Endothelial cell of umbilical vein (primary cell): ENCODE measurements at regions not wholly inside any gene's neighbourhood (a gene's known extent, or its start where the extent isn't known, plus 50 kb on each side); places are given as distances from the start of the nearest gene placed in this dataset.

Experiments
- BruUV-seq: library from RNA; stranded (reverse); fragments of 400-500 nt; replicated peaks from 2 replicates; lab custom pipeline; 2021; lab: Mats Ljungman, UMichigan
- CTCF ChIA-PET: fragments of 300-600, 350-600 bp; sonication (Branson Sonifier 250); formaldehyde crosslinking; loops from one replicate; lab custom pipeline; 2021; ENCODE audit warnings: antibody characterized with exemption, inconsistent platforms; lab: Charles Lee
- POLR2A ChIA-PET: fragments of 300-600, 350-600 bp; sonication (Branson Sonifier 250); formaldehyde crosslinking; loops from one replicate; lab custom pipeline; 2021; ENCODE audit warnings: antibody characterized with exemption, inconsistent platforms; lab: Charles Lee
- DNase-seq: peaks from one replicate; pipeline ENCODE4 v3.0.0-alpha.2; 2011; ENCODE audit warnings: low read depth, low spot score
- FAIRE-seq: peaks from 2 replicates; lab custom pipeline; 2011; peaks lifted over from hg19 to GRCh38; lab: Jason Lieb, UNC
- H2AFZ ChIP-seq: 2 replicates; pipeline ENCODE4 v1.6.0; 2012; ENCODE audit warnings: low read depth, low read length, control low read depth, inconsistent platforms
- H3K27ac ChIP-seq: 2 replicates; pipeline ENCODE4 v1.5.1; 2011; ENCODE audit warnings: low read depth, mild to moderate bottlenecking, control low read depth, low read length, moderate library complexity; ENCODE audit not compliant: insufficient read depth
- H3K27me3 ChIP-seq, 2 experiments: 2 replicates each; pipeline versions ENCODE4 v1.6.0 to v1.6.1; 2011; ENCODE audit warnings: low read length in 2 of 2, mixed read lengths in 1 of 2; ENCODE audit not compliant: control insufficient read depth in 2 of 2, insufficient read depth in 2 of 2
- H3K36me3 ChIP-seq, 2 experiments: 2 replicates in 1 of 2; 3 replicates in 1 of 2; pipeline ENCODE4 v1.5.1; 2011; ENCODE audit warnings: low read length in 2 of 2, mild to moderate bottlenecking in 1 of 2, moderate library complexity in 1 of 2; ENCODE audit not compliant: control insufficient read depth in 2 of 2, insufficient read depth in 2 of 2; ENCODE audit errors: extremely low read depth in 1 of 2
- H3K4me1 ChIP-seq: 3 replicates; pipeline ENCODE4 v1.5.1; 2011; ENCODE audit warnings: mild to moderate bottlenecking, low read length; ENCODE audit not compliant: control insufficient read depth, insufficient read depth; ENCODE audit errors: extremely low read depth
- H3K4me2 ChIP-seq: 2 replicates; pipeline ENCODE4 v1.6.1; 2011; ENCODE audit warnings: low read length, control low read depth, mixed read lengths; ENCODE audit not compliant: insufficient read depth
- H3K4me3 ChIP-seq, 3 experiments: fragments of 200-600 bp in 1 of 3; sonication (generic), shearing (Covaris generic) in 1 of 3; replicated peaks in 1 of 3; 2 replicates each; pipeline ENCODE4 v1.5.1; 2011 to 2016; ENCODE audit warnings: control low read depth in 3 of 3, low read length in 3 of 3, mild to moderate bottlenecking in 2 of 3, inconsistent platforms in 1 of 3, low read depth in 1 of 3, moderate library complexity in 1 of 3; ENCODE audit not compliant: insufficient read depth in 1 of 3
- H3K79me2 ChIP-seq: 2 replicates; pipeline ENCODE4 v1.6.0; 2012; ENCODE audit warnings: low read length, inconsistent platforms; ENCODE audit not compliant: control insufficient read depth, insufficient read depth
- H3K9ac ChIP-seq: replicated peaks from 2 replicates; pipeline ENCODE3; 2011; ENCODE audit warnings: low read length, control low read depth; ENCODE audit not compliant: insufficient read depth; ENCODE audit errors: extremely low read depth
- H3K9me1 ChIP-seq: replicated peaks from 3 replicates; pipeline ENCODE4 v1.6.0; 2011; ENCODE audit warnings: mild to moderate bottlenecking, low read length; ENCODE audit not compliant: control insufficient read depth, insufficient read depth; ENCODE audit errors: extremely low read depth
- H3K9me3 ChIP-seq: replicated peaks from 2 replicates; pipeline ENCODE4 v1.5.1; 2012; ENCODE audit warnings: low read length, inconsistent platforms; ENCODE audit not compliant: control insufficient read depth, insufficient read depth
- H4K20me1 ChIP-seq: replicated peaks from 2 replicates; pipeline ENCODE3; 2011; ENCODE audit warnings: mild to moderate bottlenecking, low read length; ENCODE audit not compliant: control insufficient read depth, insufficient read depth; ENCODE audit errors: extremely low read depth
- CTCF ChIP-seq, 2 donors: IDR thresholded peaks; 1 replicate in 1 of 2; 2 replicates in 1 of 2; pipeline ENCODE4 v1.5.1; 2011; ENCODE audit warnings: low read length in 2 of 2, mild to moderate bottlenecking in 2 of 2, moderate library complexity in 2 of 2, control low read depth in 1 of 2, inconsistent platforms in 1 of 2, low read depth in 1 of 2; ENCODE audit not compliant: insufficient read depth in 1 of 2; ENCODE audit errors: extremely low read depth in 1 of 2
- EZH2 ChIP-seq: IDR thresholded peaks from 2 replicates; pipeline ENCODE4 v1.6.1; 2012; ENCODE audit warnings: borderline replicate concordance, low read depth, mild to moderate bottlenecking, moderate library complexity, low read length, inconsistent platforms; ENCODE audit not compliant: severe bottlenecking
- FOS ChIP-seq: IDR thresholded peaks from 2 replicates; pipeline ENCODE4 v1.6.1; 2011; ENCODE audit warnings: mild to moderate bottlenecking, low read length, moderate library complexity, borderline replicate concordance; ENCODE audit not compliant: insufficient read depth
- GATA2 ChIP-seq: IDR thresholded peaks from 2 replicates; pipeline ENCODE4 v1.7.0; 2011; ENCODE audit warnings: low read depth, mild to moderate bottlenecking, moderate library complexity, mixed read lengths, low read length; ENCODE audit not compliant: insufficient read length, insufficient read depth
- JUN ChIP-seq: IDR thresholded peaks from 2 replicates; pipeline ENCODE4 v1.6.1; 2011; ENCODE audit warnings: borderline replicate concordance, low read depth; ENCODE audit not compliant: insufficient read length, insufficient read depth
- MAX ChIP-seq: IDR thresholded peaks from 2 replicates; pipeline ENCODE4 v1.6.1; 2011; ENCODE audit not compliant: insufficient read depth, insufficient read length
- MYC ChIP-seq: IDR thresholded peaks from one replicate; pipeline ENCODE4 v1.6.1; 2011; ENCODE audit warnings: mild to moderate bottlenecking, low read depth, low read length
- POLR2A ChIP-seq: IDR thresholded peaks from 2 replicates; pipeline ENCODE4 v1.6.1; 2012; ENCODE audit warnings: low read depth, mild to moderate bottlenecking, control low read depth, low read length
- POLR2AphosphoS5 ChIP-seq: IDR thresholded peaks from 2 replicates; pipeline ENCODE4 v1.6.1; 2012; ENCODE audit warnings: low read depth, mild to moderate bottlenecking, control low read depth, low read length, moderate library complexity; ENCODE audit not compliant: insufficient read depth
- dilution Hi-C: fragments of 300-500 bp; cut with MboI; formaldehyde crosslinking; loops from one replicate; pipeline ENCODE4 v1.15.0; 2019; ENCODE audit warnings: low sequenced_read_pairs; ENCODE audit not compliant: extremely low pct_ligation_motif_present
- intact Hi-C: fragments of 100-400 bp; cut with micrococcal nuclease; formaldehyde crosslinking; loops from one replicate; pipeline ENCODE4 v1.10.0; 2022

- no TSS peak for BruUV-seq
- DNase-seq (no peak), FAIRE-seq (no peak)
- Histone ChIP-seq H3K9me1 (no peaks in the 10 kb centered on the region), H3K9ac (no peak overlapping the region), H3K4me3 (no peak overlapping the region), H3K36me3 (no peaks in the 10 kb centered on the region), H3K27ac (no peak overlapping the region), H3K4me2 (no peak overlapping the region), H2AFZ (no peak overlapping the region), H3K79me2 (no peaks in the 10 kb centered on the region), H3K27me3 (no peaks in the 10 kb centered on the region), H4K20me1 (no peaks in the 10 kb centered on the region), H3K4me1 (no peaks in the 10 kb centered on the region), H3K9me3 (no peaks in the 10 kb centered on the region)
- CTCF ChIA-PET: no interaction called here
- dilution Hi-C loops (no loop called here), intact Hi-C loops (no loop called here)
- TF ChIP-seq POLR2A (no peak), POLR2AphosphoS5 (no peak), CTCF (IDR thresholded peaks at IDR 0.05; ENCODE audit: extremely low read depth in 1 of 2, insufficient read depth in 1 of 2, low read depth in 1 of 2, low read length in 2 of 2) (no peak), EZH2 (no peak), MAX (no peak), FOS (no peak), GATA2 (no peak), JUN (no peak), MYC (no peak)
- POLR2A ChIA-PET: no interaction called here
These were observed 128.5 kb downstream of the CHD9NB start for GRCh38 chr16:52924162-52924561.
